ENCODE measurements at regions not wholly inside any gene's neighbourhood (a gene's known extent, or its start where the extent isn't known, plus 50 kb on each side); places are given as distances from the start of the nearest gene placed in this dataset.

- no peak for TF ChIP-seq CHD7 (IDR thresholded peaks at IDR 0.05; ENCODE audit: insufficient replicate concordance, low read length)
- no peak for TF ChIP-seq SP2 (IDR thresholded peaks at IDR 0.05; ENCODE audit: low read length)
- TF ChIP-seq CHD1 (IDR thresholded peaks at IDR 0.05; ENCODE audit: low read depth, low read length), result no peak
- TF ChIP-seq CBX5 (IDR thresholded peaks at IDR 0.05; ENCODE audit: low read depth, low read length), result no peak
These were observed 100.9 kb upstream of the NEBL start (continued) for GRCh38 chr10:20998036-20998435.
